ENCODE measurements at regions not wholly inside any gene's neighbourhood (a gene's known extent, or its start where the extent isn't known, plus 50 kb on each side); places are given as distances from the start of the nearest gene placed in this dataset.

DNA sequence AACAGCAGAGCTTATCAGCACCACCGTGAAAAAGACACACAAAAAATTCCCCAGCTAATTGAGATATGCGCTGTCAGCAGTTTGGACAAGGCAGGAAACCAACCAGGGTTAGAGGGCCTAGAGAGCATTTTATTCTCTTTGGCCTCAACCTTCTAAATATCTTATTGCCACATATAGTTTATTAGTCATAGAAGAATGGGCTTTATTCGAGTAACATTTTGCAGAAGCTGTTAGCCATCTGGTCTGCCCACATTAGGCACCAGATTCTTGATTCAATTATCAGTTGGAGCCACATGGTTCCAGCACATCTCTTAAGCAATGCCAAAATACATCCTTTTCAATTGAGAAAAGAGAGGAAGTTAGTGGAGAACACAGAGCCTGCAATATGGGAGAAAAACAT lies 109.9 kb upstream of the CXADR start:
- TF ChIP-seq CTCF (conservative IDR thresholded peaks at IDR 0.05; ENCODE audit: low read depth, low read length) (no peak), EZH2 (IDR thresholded peaks at IDR 0.05; ENCODE audit: borderline replicate concordance, low read depth, low read length, poor library complexity, severe bottlenecking) (no peak)

Measured in A673 (cell line).